Spleen (tissue), 11 donors: ENCODE measurements at regions not wholly inside any gene's neighbourhood (a gene's known extent, or its start where the extent isn't known, plus 50 kb on each side); places are given as distances from the start of the nearest gene placed in this dataset.

Experiments used
- DNase-seq: peaks from one replicate; pipeline ENCODE4 v3.0.0-alpha.2; 2020
- H3K27ac ChIP-seq, 8 donors: fragments of 200-600 bp; sonication (generic) in 7 of 8; 1 replicate in 4 of 8; 2 replicates in 4 of 8; pipeline versions ENCODE4 v1.5.0 to v1.8.0; 2016 to 2021; ENCODE audit warnings: inconsistent platforms in 4 of 8, mild to moderate bottlenecking in 4 of 8, moderate library complexity in 1 of 8
- H3K27me3 ChIP-seq, 7 donors: fragments of 200-600 bp; sonication (generic) in 6 of 7; replicated peaks in 1 of 7; 1 replicate in 4 of 7; 2 replicates in 3 of 7; pipeline versions ENCODE4 v1.5.0 to v1.8.0; 2016 to 2021; ENCODE audit warnings: inconsistent platforms in 3 of 7, mild to moderate bottlenecking in 1 of 7
- H3K36me3 ChIP-seq, 6 donors: fragments of 200-600 bp; sonication (generic) in 5 of 6; 1 replicate in 4 of 6; 2 replicates in 2 of 6; pipeline versions ENCODE4 v1.5.0 to v1.8.0; 2016 to 2021; ENCODE audit warnings: inconsistent platforms in 2 of 6
- H3K4me1 ChIP-seq, 6 donors: fragments of 200-600 bp; sonication (generic) in 5 of 6; 1 replicate in 3 of 6; 2 replicates in 3 of 6; pipeline versions ENCODE4 v1.5.0 to v1.8.0; 2016 to 2021; ENCODE audit warnings: inconsistent platforms in 3 of 6
- H3K4me3 ChIP-seq, 8 donors: fragments of 200-600 bp; sonication (generic) in 7 of 8; 1 replicate in 4 of 8; 2 replicates in 4 of 8; pipeline versions ENCODE4 v1.5.0 to v1.8.0; 2016 to 2021; ENCODE audit warnings: inconsistent platforms in 4 of 8, mild to moderate bottlenecking in 4 of 8, moderate library complexity in 2 of 8
- H3K9me3 ChIP-seq, 8 donors: fragments of 200-600 bp; sonication (generic) in 7 of 8; 1 replicate in 4 of 8; 2 replicates in 4 of 8; pipeline versions ENCODE4 v1.5.0 to v1.8.0; 2016 to 2021; ENCODE audit warnings: inconsistent platforms in 4 of 8
- POLR2A ChIP-seq, 3 donors: fragments of 450-650 bp; IDR thresholded peaks; one replicate each; pipeline ENCODE4 v1.5.1; 2017; ENCODE audit warnings: antibody characterized with exemption in 3 of 3, mild to moderate bottlenecking in 1 of 3
- POLR2AphosphoS5 ChIP-seq, 3 donors: sonication (generic); formaldehyde crosslinking; IDR thresholded peaks; one replicate each; pipeline ENCODE4 v1.5.1; 2017; ENCODE audit warnings: antibody characterized with exemption in 3 of 3
- WGBS, 5 donors: extraction: QIAGEN DNeasy Blood & Tissue Kit in 3 of 5; methylation state at CpG; one replicate each; pipeline versions ENCODE4 v1.1.5 to v1.1.7; 2013 to 2018; 5-methylcytosine and 5-hydroxymethylcytosine counted together
- intact Hi-C: fragments of 100-400 bp; cut with DNase I; formaldehyde crosslinking; loops from one replicate; pipeline ENCODE4 v1.15.0; 2023; ENCODE audit warnings: low total_unique reads
- TF ChIP-seq, protein P1 (sequence below), 11 experiments: fragments of 200-600 bp in 7 of 11; fragments of 450-650 bp in 4 of 11; sonication (generic) in 4 of 11; IDR thresholded peaks in 8 of 11; conservative IDR thresholded peaks in 3 of 11; 1 replicate in 7 of 11; 2 replicates in 4 of 11; pipeline versions ENCODE4 v1.4.0 to v1.8.0; 2016 to 2021; ENCODE audit warnings: antibody characterized with exemption in 11 of 11, inconsistent platforms in 4 of 11, mild to moderate bottlenecking in 1 of 11
- donor health status: healthy with polysubstance abuse.
- donor health status: DM: no; HTN: no; CAD: no; lungs with moderate emphysema.
- donor health status: DM: no; HTN: no; CAD: no.
- donor health status: Bipolar disorder and iron deficiency.
- donor health status: healthy.
- donor health status: DM: no; HTN: no; CAD: no.
- donor health status: DM: yes; HTN: yes; CAD: no.

DNA sequence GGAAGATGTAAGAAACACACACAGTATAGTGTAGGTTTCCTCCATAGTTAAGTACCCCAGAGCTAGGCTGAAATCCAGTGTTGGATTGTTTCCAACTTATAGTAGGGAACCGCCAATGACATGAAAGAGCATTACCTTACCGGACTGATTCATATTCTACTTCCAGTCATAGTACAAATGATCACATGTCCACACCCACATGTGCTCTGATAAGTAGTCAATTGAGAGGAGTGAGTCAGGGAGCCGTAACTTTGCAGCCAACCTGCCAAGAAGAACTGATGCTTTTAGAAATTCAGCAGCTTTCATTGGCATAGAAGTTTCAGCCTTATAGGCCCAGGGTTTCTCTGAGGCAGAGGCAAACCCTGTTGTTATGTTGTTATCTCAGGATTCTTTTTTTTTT, 240.6 kb downstream of the ETS1 start:
- 54 to 90% (median 75%) methylated on average over 3 of the region's 3 CpGs for WGBS, 5 donors

DNA sequence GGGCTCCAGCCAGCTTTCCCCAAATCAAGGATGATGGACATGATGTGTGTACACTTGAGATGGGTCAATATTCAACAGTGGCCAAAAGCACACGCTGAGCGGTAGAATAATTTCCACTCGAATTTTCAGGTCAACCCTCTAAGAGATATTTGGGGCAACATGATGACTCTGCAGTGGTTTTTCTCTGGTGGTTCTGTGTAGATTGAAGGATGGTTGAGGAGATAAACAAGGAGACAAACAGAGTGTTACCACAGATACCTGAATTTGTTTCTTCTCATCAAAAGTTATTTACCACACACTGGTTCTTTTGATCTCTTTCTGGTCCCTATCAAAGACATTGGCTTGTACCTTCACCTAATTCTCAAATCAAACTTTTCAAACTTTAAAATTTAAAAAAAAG, 242.0 kb downstream of the ETS1 start:
- TF ChIP-seq POLR2A (IDR thresholded peaks at IDR 0.05) (no peak), POLR2AphosphoS5 (IDR thresholded peaks at IDR 0.05) (no peak)
- TF ChIP-seq, protein P1, sequence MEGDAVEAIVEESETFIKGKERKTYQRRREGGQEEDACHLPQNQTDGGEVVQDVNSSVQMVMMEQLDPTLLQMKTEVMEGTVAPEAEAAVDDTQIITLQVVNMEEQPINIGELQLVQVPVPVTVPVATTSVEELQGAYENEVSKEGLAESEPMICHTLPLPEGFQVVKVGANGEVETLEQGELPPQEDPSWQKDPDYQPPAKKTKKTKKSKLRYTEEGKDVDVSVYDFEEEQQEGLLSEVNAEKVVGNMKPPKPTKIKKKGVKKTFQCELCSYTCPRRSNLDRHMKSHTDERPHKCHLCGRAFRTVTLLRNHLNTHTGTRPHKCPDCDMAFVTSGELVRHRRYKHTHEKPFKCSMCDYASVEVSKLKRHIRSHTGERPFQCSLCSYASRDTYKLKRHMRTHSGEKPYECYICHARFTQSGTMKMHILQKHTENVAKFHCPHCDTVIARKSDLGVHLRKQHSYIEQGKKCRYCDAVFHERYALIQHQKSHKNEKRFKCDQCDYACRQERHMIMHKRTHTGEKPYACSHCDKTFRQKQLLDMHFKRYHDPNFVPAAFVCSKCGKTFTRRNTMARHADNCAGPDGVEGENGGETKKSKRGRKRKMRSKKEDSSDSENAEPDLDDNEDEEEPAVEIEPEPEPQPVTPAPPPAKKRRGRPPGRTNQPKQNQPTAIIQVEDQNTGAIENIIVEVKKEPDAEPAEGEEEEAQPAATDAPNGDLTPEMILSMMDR (IDR thresholded peaks at IDR 0.05 in 8 of 11, conservative IDR thresholded peaks at IDR 0.05 in 3 of 11) = no peak
- no peak for DNase-seq
- intact Hi-C loops = no loop called here
- no peaks in the 10 kb centered on the region for H3K9me3 ChIP-seq
- no peak overlapping the region for H3K4me3 ChIP-seq
- 69 to 83% (median 75%) methylated on average over 3 of the region's 3 CpGs for WGBS, 5 donors
- no peaks in the 10 kb centered on the region for H3K27me3 ChIP-seq
- H3K36me3 ChIP-seq = no peaks in the 10 kb centered on the region
- H3K27ac ChIP-seq = peak overlapping the region in 3 of 8 donors; percentile 7 to 83 (median 79)
- H3K4me1 ChIP-seq = peaks cover 25 to 62% (median 42%) of the 10 kb centered on the region in 6 donors

More for the DNA sequence above, 240.6 kb downstream of the ETS1 start:
- Histone ChIP-seq H3K4me1 (peaks cover 17 to 47% (median 28%) of the 10 kb centered on the region in 6 donors), H3K4me3 (no peak overlapping the region), H3K27ac (no peak overlapping the region), H3K27me3 (no peaks in the 10 kb centered on the region), H3K36me3 (no peaks in the 10 kb centered on the region), H3K9me3 (no peaks in the 10 kb centered on the region)
- TF ChIP-seq POLR2AphosphoS5 (IDR thresholded peaks at IDR 0.05) (no peak), POLR2A (IDR thresholded peaks at IDR 0.05) (no peak)
- TF ChIP-seq, protein P1 (IDR thresholded peaks at IDR 0.05 in 8 of 11, conservative IDR thresholded peaks at IDR 0.05 in 3 of 11) = no peak
- intact Hi-C loops = no loop called here
- no peak for DNase-seq

DNA sequence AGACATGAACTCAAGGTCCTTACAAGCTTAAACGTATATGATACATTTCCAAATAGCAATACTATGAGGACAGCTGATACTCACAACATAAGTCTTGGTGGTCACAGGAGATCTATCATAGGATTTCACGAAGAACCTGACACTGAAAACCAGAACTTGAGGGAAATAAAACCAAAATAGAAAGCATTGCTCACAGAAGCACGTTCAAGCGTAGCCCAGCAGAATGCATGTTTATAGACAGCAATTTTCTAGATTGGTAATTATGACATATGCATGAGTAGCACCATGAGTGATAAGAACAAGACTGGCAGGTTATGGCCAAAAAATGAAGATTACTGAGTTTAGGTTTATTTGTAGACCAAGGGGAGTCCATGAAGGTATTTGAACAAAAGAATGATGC, 243.5 kb downstream of the ETS1 start:
- no peaks in the 10 kb centered on the region for H3K27me3 ChIP-seq
- DNase-seq = no peak
- 66 to 78% (median 71%) methylated on average over 4 of the region's 4 CpGs for WGBS, 5 donors
- H3K4me1 ChIP-seq = peaks cover 25 to 59% (median 36%) of the 10 kb centered on the region in 6 donors
- no peak overlapping the region for H3K4me3 ChIP-seq
- TF ChIP-seq POLR2AphosphoS5 (IDR thresholded peaks at IDR 0.05) = no peak
- TF ChIP-seq, protein P1 (IDR thresholded peaks at IDR 0.05 in 8 of 11, conservative IDR thresholded peaks at IDR 0.05 in 3 of 11) = no peak
- TF ChIP-seq POLR2A (IDR thresholded peaks at IDR 0.05) = no peak
- intact Hi-C loops = no loop called here
- H3K36me3 ChIP-seq = no peaks in the 10 kb centered on the region
- H3K27ac ChIP-seq = peak overlapping the region; percentile 43 to 86 (median 78)
- H3K9me3 ChIP-seq = no peaks in the 10 kb centered on the region

DNA sequence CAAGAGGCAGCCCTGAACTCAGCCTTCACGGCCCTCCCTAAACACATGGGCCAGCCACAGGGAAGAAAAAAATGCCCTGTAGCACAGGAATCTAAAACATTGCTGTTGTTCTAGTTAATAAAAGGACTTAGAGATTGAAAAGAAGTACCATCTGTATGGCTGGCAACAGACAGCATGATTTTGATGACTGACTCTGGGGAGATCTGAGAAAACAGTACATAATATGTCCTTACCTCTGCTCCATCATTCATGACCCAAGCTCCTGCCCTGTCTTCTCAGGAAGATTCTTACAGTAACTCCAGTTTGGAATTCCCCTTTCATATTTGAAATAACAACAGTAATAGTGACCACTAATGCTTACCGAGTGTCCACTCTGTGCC, 244.2 kb downstream of the ETS1 start:
- no peaks in the 10 kb centered on the region for H3K27me3 ChIP-seq
- no peak overlapping the region for H3K4me3 ChIP-seq
- WGBS, 5 donors = 20 to 44% (median 39%) methylated on average over 2 of the region's 2 CpGs
- intact Hi-C loops = no loop called here
- peaks cover 25 to 59% (median 36%) of the 10 kb centered on the region in 6 donors for H3K4me1 ChIP-seq
- DNase-seq = no peak
- H3K27ac ChIP-seq = peak overlapping the region; percentile 43 to 86 (median 78)
- no peaks in the 10 kb centered on the region for H3K36me3 ChIP-seq
- H3K9me3 ChIP-seq = no peaks in the 10 kb centered on the region
- TF ChIP-seq, protein P1 (IDR thresholded peaks at IDR 0.05 in 8 of 11, conservative IDR thresholded peaks at IDR 0.05 in 3 of 11) = no peak
- TF ChIP-seq POLR2AphosphoS5 (IDR thresholded peaks at IDR 0.05) (no peak), POLR2A (IDR thresholded peaks at IDR 0.05) (no peak)
